HCT116 (cell line): ENCODE measurements at regions not wholly inside any gene's neighbourhood (a gene's known extent, or its start where the extent isn't known, plus 50 kb on each side); places are given as distances from the start of the nearest gene placed in this dataset.

Experiments used
- ATAC-seq: fragments of 200-7000 bp; cut with Tn5 transposase; 2 replicates; pipeline ENCODE4 v1.9.1; 2020; ENCODE audit warnings: mild to moderate bottlenecking, moderate library complexity
- BruUV-seq: library from RNA; stranded (reverse); fragments of 400-500 nt; replicated peaks from 2 replicates; lab custom pipeline; 2021; lab: Mats Ljungman, UMichigan
- CTCF ChIA-PET: fragments of 300-600 bp; sonication (Branson Sonifier 250); formaldehyde crosslinking; loops from one replicate; lab custom pipeline; 2021; ENCODE audit warnings: antibody characterized with exemption; lab: Charles Lee
- POLR2A ChIA-PET: fragments of 300-600, 350-600 bp; sonication (Branson Sonifier 250); formaldehyde crosslinking; loops from one replicate; lab custom pipeline; 2021; ENCODE audit warnings: antibody characterized with exemption; lab: Charles Lee
- RAD21 ChIA-PET, 2 experiments: fragments of 300-600 bp; sonication (Branson Sonifier 250); formaldehyde crosslinking; loops; one replicate each; lab custom pipeline; 2023; ENCODE audit warnings: low total read pairs in 2 of 2; ENCODE audit not compliant: uncharacterized antibody in 2 of 2, unreplicated experiment in 2 of 2, low non-redundant PET in 1 of 2; lab: Charles Lee
- DNase-seq: peaks from one replicate; pipeline ENCODE4 v3.0.0-alpha.2; 2010; ENCODE audit warnings: low read depth, low spot score
- H2AFZ ChIP-seq: fragments of 200-600 bp; shearing (Covaris generic), sonication (generic); 2 replicates; pipeline ENCODE4 v1.6.1; 2017; ENCODE audit warnings: low read depth, mixed run types, mixed read lengths, antibody characterized with exemption, low read length; ENCODE audit not compliant: poor library complexity, severe bottlenecking
- H3K27ac ChIP-seq: 2 replicates; pipeline ENCODE4 v1.5.1; 2012; ENCODE audit warnings: low read depth, low read length
- H3K27me3 ChIP-seq: fragments of 200-600 bp; sonication (generic); 2 replicates; pipeline ENCODE4 v1.6.1; 2016; ENCODE audit warnings: mixed run types, low read length, mixed read lengths; ENCODE audit not compliant: insufficient read depth
- H3K36me3 ChIP-seq, 2 experiments: fragments of 200-500 bp in 1 of 2; fragments of 200-600 bp in 1 of 2; sonication (Bioruptor generic) in 1 of 2; sonication (generic) in 1 of 2; 2 replicates each; pipeline versions ENCODE4 v1.5.1 to v1.6.1; 2014 to 2016; ENCODE audit warnings: low read length in 2 of 2, inconsistent platforms in 1 of 2, mixed read lengths in 1 of 2, mixed run types in 1 of 2; ENCODE audit not compliant: insufficient read depth in 2 of 2, control insufficient read depth in 1 of 2
- H3K4me1 ChIP-seq, 2 experiments: fragments of 200-600 bp in 1 of 2; sonication (generic) in 1 of 2; 2 replicates each; pipeline versions ENCODE4 v1.5.1 to v1.6.1; 2012 to 2017; ENCODE audit warnings: low read length in 2 of 2, inconsistent platforms in 1 of 2, mild to moderate bottlenecking in 1 of 2, mixed read lengths in 1 of 2, mixed run types in 1 of 2, moderate library complexity in 1 of 2; ENCODE audit not compliant: insufficient read depth in 2 of 2, control insufficient read depth in 1 of 2
- H3K4me2 ChIP-seq: fragments of 200-600 bp; sonication (generic); 2 replicates; pipeline ENCODE4 v1.6.1; 2017; ENCODE audit warnings: mixed run types, low read length, mixed read lengths
- H3K4me3 ChIP-seq, 2 experiments: fragments of 200-600 bp in 1 of 2; sonication (generic) in 1 of 2; replicated peaks in 1 of 2; 2 replicates each; pipeline ENCODE4 v1.5.1; 2011 to 2016; ENCODE audit warnings: low read length in 2 of 2, control low read depth in 1 of 2, low read depth in 1 of 2, mild to moderate bottlenecking in 1 of 2, mixed read lengths in 1 of 2, mixed run types in 1 of 2
- H3K79me2 ChIP-seq: fragments of 200-600 bp; sonication (generic); 2 replicates; pipeline ENCODE4 v1.6.1; 2017; ENCODE audit warnings: mild to moderate bottlenecking, mixed run types, low read length, moderate library complexity, mixed read lengths; ENCODE audit not compliant: insufficient read depth
- H3K9ac ChIP-seq: fragments of 200-600 bp; sonication (generic); 2 replicates; pipeline ENCODE4 v1.6.1; 2016; ENCODE audit warnings: low read length, mixed read lengths
- H3K9me2 ChIP-seq: fragments of 200-600 bp; sonication (generic), shearing (Covaris generic); 2 replicates; pipeline ENCODE4 v1.6.1; 2017; ENCODE audit warnings: mixed run types, mild to moderate bottlenecking, moderate library complexity; ENCODE audit not compliant: insufficient read depth
- H3K9me3 ChIP-seq, 2 experiments: fragments of 200-500 bp in 1 of 2; fragments of 200-600 bp in 1 of 2; sonication (Bioruptor generic) in 1 of 2; sonication (generic) in 1 of 2; 2 replicates each; pipeline ENCODE4 v1.6.1; 2014 to 2017; ENCODE audit warnings: low read length in 2 of 2, mixed read lengths in 2 of 2, inconsistent platforms in 1 of 2, low read depth in 1 of 2, mild to moderate bottlenecking in 1 of 2, mixed run types in 1 of 2, moderate library complexity in 1 of 2; ENCODE audit not compliant: control insufficient read depth in 1 of 2, insufficient read depth in 1 of 2
- H4K20me1 ChIP-seq: fragments of 200-600 bp; sonication (generic), shearing (Covaris generic); 2 replicates; pipeline ENCODE4 v1.6.1; 2017; ENCODE audit warnings: mixed run types, mild to moderate bottlenecking, moderate library complexity; ENCODE audit not compliant: insufficient read depth
- ATF3 ChIP-seq: IDR thresholded peaks from 2 replicates; pipeline ENCODE4 v1.6.1; 2012
- CEBPB ChIP-seq: IDR thresholded peaks from 2 replicates; pipeline ENCODE4 v1.6.1; 2012; ENCODE audit warnings: low read depth
- ELF1 ChIP-seq: IDR thresholded peaks from 2 replicates; pipeline ENCODE4 v1.6.1; 2012; ENCODE audit warnings: low read depth, borderline replicate concordance
- EZH2phosphoT487 ChIP-seq: fragments of 200-600 bp; IDR thresholded peaks from 2 replicates; pipeline ENCODE4 v1.6.1; 2018; ENCODE audit warnings: antibody characterized with exemption, borderline replicate concordance
- JUND ChIP-seq: IDR thresholded peaks from 2 replicates; pipeline ENCODE4 v1.6.1; 2012
- POLR2AphosphoS5 ChIP-seq: IDR thresholded peaks from 2 replicates; pipeline ENCODE4 v1.6.1; 2011; ENCODE audit warnings: mild to moderate bottlenecking, low read depth, low read length, moderate library complexity
- RAD21 ChIP-seq: IDR thresholded peaks from 2 replicates; pipeline ENCODE4 v1.6.1; 2012; ENCODE audit warnings: low read depth, mild to moderate bottlenecking
- SIN3A ChIP-seq: IDR thresholded peaks from 2 replicates; pipeline ENCODE4 v1.6.1; 2012; ENCODE audit warnings: low read depth
- SRF ChIP-seq: IDR thresholded peaks from 2 replicates; pipeline ENCODE4 v1.6.1; 2012; ENCODE audit warnings: low read depth
- TCF7L2 ChIP-seq: IDR thresholded peaks from 2 replicates; pipeline ENCODE4 v1.7.0; 2011; ENCODE audit warnings: borderline replicate concordance, inconsistent platforms; ENCODE audit not compliant: insufficient read depth, insufficient read length; ENCODE audit errors: extremely low read depth
- intact Hi-C: fragments of 100-400 bp; cut with micrococcal nuclease; formaldehyde crosslinking; loops from 2 replicates; pipeline ENCODE4 v1.10.0; 2022

- H3K27me3 ChIP-seq = peaks cover 13% of the 10 kb centered on the region
- no peaks in the 10 kb centered on the region for H3K9me3 ChIP-seq
- CTCF ChIA-PET = no interaction called here
- no peaks in the 10 kb centered on the region for H4K20me1 ChIP-seq
- no peak for TF ChIP-seq SRF
- TF ChIP-seq TCF7L2 = no peak
- no peak overlapping the region for H3K9ac ChIP-seq
- no peaks in the 10 kb centered on the region for H3K36me3 ChIP-seq
- no peaks in the 10 kb centered on the region for H3K4me1 ChIP-seq
- no peaks in the 10 kb centered on the region for H3K79me2 ChIP-seq
- RAD21 ChIA-PET = no interaction called here
- POLR2A ChIA-PET = no interaction called here
- DNase-seq (no peak), ATAC-seq (no peak)
- H3K27ac ChIP-seq = no peak overlapping the region
- no peak overlapping the region for H3K4me3 ChIP-seq
- intact Hi-C loops = no loop called here
- no peak overlapping the region for H2AFZ ChIP-seq
- H3K9me2 ChIP-seq = no peaks in the 10 kb centered on the region
- no peak overlapping the region for H3K4me2 ChIP-seq
- BruUV-seq = no TSS peak
Measured at GRCh38 chr2:66058675-66059074, 376.2 kb upstream of the MEIS1 start.

- H3K4me3 ChIP-seq = no peak overlapping the region
- H3K4me1 ChIP-seq = no peaks in the 10 kb centered on the region
- no peak for TF ChIP-seq EZH2phosphoT487
- no peak for TF ChIP-seq JUND
- no peak for TF ChIP-seq SIN3A
- TF ChIP-seq SRF = no peak
- TF ChIP-seq ATF3 = no peak
- TF ChIP-seq RAD21 = no peak
- TF ChIP-seq CEBPB = no peak
- TF ChIP-seq ELF1 = no peak
- no peak for TF ChIP-seq POLR2AphosphoS5
- no peaks in the 10 kb centered on the region for H3K79me2 ChIP-seq
- H3K27me3 ChIP-seq = peaks cover 13% of the 10 kb centered on the region
- H3K9me2 ChIP-seq = no peaks in the 10 kb centered on the region
- BruUV-seq = no TSS peak
- no peaks in the 10 kb centered on the region for H3K36me3 ChIP-seq
- ATAC-seq (no peak), DNase-seq (no peak)
- H3K4me2 ChIP-seq = no peak overlapping the region
- H4K20me1 ChIP-seq = no peaks in the 10 kb centered on the region
- H3K27ac ChIP-seq = no peak overlapping the region
- intact Hi-C loops = no loop called here
- H2AFZ ChIP-seq = no peak overlapping the region
- no peaks in the 10 kb centered on the region for H3K9me3 ChIP-seq
- ChIA-PET RAD21 (no interaction called here), CTCF (no interaction called here), POLR2A (no interaction called here)
- H3K9ac ChIP-seq = no peak overlapping the region
Measured at GRCh38 chr2:66057844-66058243, 377.1 kb upstream of the MEIS1 start.
